Cardiac septum (tissue), 1 donor: ENCODE measurements at regions not wholly inside any gene's neighbourhood (a gene's known extent, or its start where the extent isn't known, plus 50 kb on each side); places are given as distances from the start of the nearest gene placed in this dataset.
"Not testable (repeated sequence)": the region's sequence is repeated elsewhere in the genome, so short reads cannot be mapped to it uniquely, and the experiment has no call there.

Experiments
- DNase-seq: peaks from one replicate; pipeline ENCODE4 v3.0.0-alpha.2; 2020; ENCODE audit warnings: low spot score
- intact Hi-C: fragments of 100-400 bp; cut with DNase I; formaldehyde crosslinking; loops from one replicate; pipeline ENCODE4 v1.14.0; 2022
- donor health status: DM: no; HTN: no; CAD: no.

GRCh38 chr13:111662451-111662850 is 342.0 kb downstream of the TEX29 start:
- DNase-seq = no peak
- intact Hi-C loops = no loop called here

- no peak for DNase-seq
- intact Hi-C loops = no loop called here
Measured at GRCh38 chr13:111662895-111663294, 342.5 kb downstream of the TEX29 start.

GRCh38 chr13:111663505-111663904 is 343.1 kb downstream of the TEX29 start:
- intact Hi-C loops = no loop called here
- DNase-seq = peak; percentile 57

GRCh38 chr13:111663953-111664421 is 343.5 kb downstream of the TEX29 start:
- intact Hi-C loops = no loop called here
- DNase-seq = peak; percentile 70

- intact Hi-C loops = no loop called here
- peak; percentile 73 for DNase-seq
Measured at GRCh38 chr13:111664696-111665095, 344.3 kb downstream of the TEX29 start.

- peak; percentile 51 for DNase-seq
- intact Hi-C loops = no loop called here
Measured at GRCh38 chr13:111665691-111666095, 345.3 kb downstream of the TEX29 start.

- intact Hi-C loops = no loop called here
- peak; percentile 38 for DNase-seq
Measured at GRCh38 chr13:111666164-111666776, 345.8 kb downstream of the TEX29 start.

- intact Hi-C loops = no loop called here
- peak; percentile 68 for DNase-seq
Measured at GRCh38 chr13:111667757-111668156, 347.3 kb downstream of the TEX29 start.

- DNase-seq = peak; percentile 39
- intact Hi-C loops = no loop called here
Measured at GRCh38 chr13:111668451-111668850, 348.0 kb downstream of the TEX29 start.

- intact Hi-C loops, DNase-seq: not testable (repeated sequence)
Measured at GRCh38 chr13:111672198-111672597, 351.8 kb downstream of the TEX29 start.

GRCh38 chr13:111678120-111678882 is 357.9 kb downstream of the TEX29 start:
- intact Hi-C loops, DNase-seq: not testable (repeated sequence)

- intact Hi-C loops, DNase-seq: not testable (repeated sequence)
Measured at GRCh38 chr13:111679645-111680044, 359.2 kb downstream of the TEX29 start.

- intact Hi-C loops, DNase-seq: not testable (repeated sequence)
Measured at GRCh38 chr13:111680100-111680499, 359.7 kb downstream of the TEX29 start.

GRCh38 chr13:111692028-111692427 is 371.6 kb downstream of the TEX29 start:
- intact Hi-C loops, DNase-seq: not testable (repeated sequence)

- intact Hi-C loops, DNase-seq: not testable (repeated sequence)
Measured at GRCh38 chr13:111696121-111696520, 370.8 kb upstream of the SOX1 start.

- intact Hi-C loops, DNase-seq: not testable (repeated sequence)
Measured at GRCh38 chr13:111702059-111702458, 364.9 kb upstream of the SOX1 start.
